Gastroesophageal sphincter (tissue), 4 donors: ENCODE measurements at regions not wholly inside any gene's neighbourhood (a gene's known extent, or its start where the extent isn't known, plus 50 kb on each side); places are given as distances from the start of the nearest gene placed in this dataset.

Experiments
- ATAC-seq: fragments of 150-250 bp; one replicate; pipeline ENCODE4 v1.9.1; 2016; ENCODE audit warnings: mild to moderate bottlenecking, moderate library complexity
- H3K27ac ChIP-seq, 4 donors: fragments of 200-600 bp; sonication (generic) in 3 of 4; 1 replicate in 3 of 4; 2 replicates in 1 of 4; pipeline ENCODE4 v1.5.1; 2016 to 2019
- H3K27me3 ChIP-seq: fragments of 200-600 bp; sonication (generic); one replicate; pipeline ENCODE4 v1.5.1; 2019
- H3K36me3 ChIP-seq, 2 donors: fragments of 200-600 bp; sonication (generic); one replicate each; pipeline ENCODE4 v1.5.1; 2019; ENCODE audit warnings: control low read depth in 1 of 2
- H3K4me1 ChIP-seq, 3 donors: fragments of 200-600 bp; sonication (generic); 1 replicate in 2 of 3; 2 replicates in 1 of 3; pipeline ENCODE4 v1.5.1; 2016 to 2019; ENCODE audit warnings: control low read depth in 2 of 3
- H3K4me3 ChIP-seq, 2 donors: fragments of 200-600 bp; sonication (generic); one replicate each; pipeline ENCODE4 v1.5.1; 2019; ENCODE audit warnings: mild to moderate bottlenecking in 1 of 2, moderate library complexity in 1 of 2
- H3K9me3 ChIP-seq, 3 donors: fragments of 200-600 bp; sonication (generic); one replicate each; pipeline ENCODE4 v1.5.1; 2017 to 2019; ENCODE audit warnings: control low read depth in 2 of 3
- EP300 ChIP-seq: sonication (generic); formaldehyde crosslinking; IDR thresholded peaks from one replicate; pipeline ENCODE4 v1.6.1; 2017; ENCODE audit warnings: antibody characterized with exemption, mild to moderate bottlenecking
- POLR2A ChIP-seq, 2 donors: fragments of 450-650 bp; IDR thresholded peaks; one replicate each; pipeline ENCODE4 v1.6.1; 2017; ENCODE audit warnings: antibody characterized with exemption in 2 of 2, mild to moderate bottlenecking in 2 of 2, moderate library complexity in 1 of 2
- POLR2AphosphoS5 ChIP-seq: sonication (generic); formaldehyde crosslinking; IDR thresholded peaks from one replicate; pipeline ENCODE4 v1.6.1; 2017; ENCODE audit warnings: antibody characterized with exemption
- WGBS, 2 donors: methylation state at CpG; one replicate each; pipeline ENCODE4 v1.1.5; 2018; ENCODE audit warnings: low coverage in 1 of 2; 5-methylcytosine and 5-hydroxymethylcytosine counted together
- TF ChIP-seq, protein P1 (sequence below), 4 experiments: fragments of 200-600 bp in 2 of 4; fragments of 450-650 bp in 2 of 4; sonication (generic) in 1 of 4; IDR thresholded peaks; one replicate each; pipeline ENCODE4 v1.5.1; 2017 to 2019; ENCODE audit warnings: antibody characterized with exemption in 4 of 4, mild to moderate bottlenecking in 2 of 4, moderate library complexity in 2 of 4

- H3K36me3 ChIP-seq: no peaks in the 10 kb centered on the region
- WGBS, 2 donors: 89% methylated on average over 8 of the region's 9 CpGs; no CpG with 5 or more reads in 1 of the 2 donors
- H3K27ac ChIP-seq: no peak overlapping the region
- H3K4me3 ChIP-seq: no peak overlapping the region
- H3K4me1 ChIP-seq: no peaks in the 10 kb centered on the region
- TF ChIP-seq, protein P1, sequence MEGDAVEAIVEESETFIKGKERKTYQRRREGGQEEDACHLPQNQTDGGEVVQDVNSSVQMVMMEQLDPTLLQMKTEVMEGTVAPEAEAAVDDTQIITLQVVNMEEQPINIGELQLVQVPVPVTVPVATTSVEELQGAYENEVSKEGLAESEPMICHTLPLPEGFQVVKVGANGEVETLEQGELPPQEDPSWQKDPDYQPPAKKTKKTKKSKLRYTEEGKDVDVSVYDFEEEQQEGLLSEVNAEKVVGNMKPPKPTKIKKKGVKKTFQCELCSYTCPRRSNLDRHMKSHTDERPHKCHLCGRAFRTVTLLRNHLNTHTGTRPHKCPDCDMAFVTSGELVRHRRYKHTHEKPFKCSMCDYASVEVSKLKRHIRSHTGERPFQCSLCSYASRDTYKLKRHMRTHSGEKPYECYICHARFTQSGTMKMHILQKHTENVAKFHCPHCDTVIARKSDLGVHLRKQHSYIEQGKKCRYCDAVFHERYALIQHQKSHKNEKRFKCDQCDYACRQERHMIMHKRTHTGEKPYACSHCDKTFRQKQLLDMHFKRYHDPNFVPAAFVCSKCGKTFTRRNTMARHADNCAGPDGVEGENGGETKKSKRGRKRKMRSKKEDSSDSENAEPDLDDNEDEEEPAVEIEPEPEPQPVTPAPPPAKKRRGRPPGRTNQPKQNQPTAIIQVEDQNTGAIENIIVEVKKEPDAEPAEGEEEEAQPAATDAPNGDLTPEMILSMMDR (IDR thresholded peaks at IDR 0.05): no peak
- TF ChIP-seq POLR2A (IDR thresholded peaks at IDR 0.05) (no peak), POLR2AphosphoS5 (no peak), EP300 (no peak)
- no peaks in the 10 kb centered on the region for H3K27me3 ChIP-seq
- H3K9me3 ChIP-seq: no peaks in the 10 kb centered on the region
- no peak for ATAC-seq
Observed at GRCh38 chr15:25514522-25514921, 75.7 kb upstream of the UBE3A start.

- H3K4me3 ChIP-seq: no peak overlapping the region
- no peaks in the 10 kb centered on the region for H3K27me3 ChIP-seq
- no peaks in the 10 kb centered on the region for H3K4me1 ChIP-seq
- WGBS, 2 donors: 54 to 61% methylated on average over 2 to 3 of the region's 3 CpGs
- no peak overlapping the region for H3K27ac ChIP-seq
- H3K9me3 ChIP-seq: no peaks in the 10 kb centered on the region
- TF ChIP-seq, protein P1 (IDR thresholded peaks at IDR 0.05): no peak
- TF ChIP-seq POLR2AphosphoS5 (no peak), POLR2A (IDR thresholded peaks at IDR 0.05) (no peak), EP300 (no peak)
- H3K36me3 ChIP-seq: no peaks in the 10 kb centered on the region
- ATAC-seq: no peak
Observed at GRCh38 chr15:25512957-25513356, 74.1 kb upstream of the UBE3A start.

- 80 to 85% methylated on average over 3 to 4 of the region's 4 CpGs for WGBS, 2 donors
- Histone ChIP-seq H3K4me1 (no peaks in the 10 kb centered on the region), H3K36me3 (no peaks in the 10 kb centered on the region), H3K27me3 (no peaks in the 10 kb centered on the region), H3K9me3 (no peaks in the 10 kb centered on the region), H3K4me3 (no peak overlapping the region), H3K27ac (no peak overlapping the region)
- TF ChIP-seq, protein P1 (IDR thresholded peaks at IDR 0.05): no peak
- TF ChIP-seq POLR2AphosphoS5: no peak
- no peak for TF ChIP-seq EP300
- no peak for TF ChIP-seq POLR2A (IDR thresholded peaks at IDR 0.05)
- no peak for ATAC-seq
Observed at GRCh38 chr15:25510146-25510545, 71.3 kb upstream of the UBE3A start.

GRCh38 chr15:25509703-25510102, 70.9 kb upstream of the UBE3A start:
- Histone ChIP-seq H3K9me3 (no peaks in the 10 kb centered on the region), H3K4me3 (no peak overlapping the region), H3K27ac (no peak overlapping the region), H3K36me3 (no peaks in the 10 kb centered on the region), H3K4me1 (no peaks in the 10 kb centered on the region), H3K27me3 (no peaks in the 10 kb centered on the region)
- no peak for TF ChIP-seq POLR2A (IDR thresholded peaks at IDR 0.05)
- TF ChIP-seq EP300: no peak
- no peak for TF ChIP-seq POLR2AphosphoS5
- TF ChIP-seq, protein P1 (IDR thresholded peaks at IDR 0.05): no peak
- 72 to 75% methylated on average over 2 to 4 of the region's 4 CpGs for WGBS, 2 donors
- no peak for ATAC-seq

DNA sequence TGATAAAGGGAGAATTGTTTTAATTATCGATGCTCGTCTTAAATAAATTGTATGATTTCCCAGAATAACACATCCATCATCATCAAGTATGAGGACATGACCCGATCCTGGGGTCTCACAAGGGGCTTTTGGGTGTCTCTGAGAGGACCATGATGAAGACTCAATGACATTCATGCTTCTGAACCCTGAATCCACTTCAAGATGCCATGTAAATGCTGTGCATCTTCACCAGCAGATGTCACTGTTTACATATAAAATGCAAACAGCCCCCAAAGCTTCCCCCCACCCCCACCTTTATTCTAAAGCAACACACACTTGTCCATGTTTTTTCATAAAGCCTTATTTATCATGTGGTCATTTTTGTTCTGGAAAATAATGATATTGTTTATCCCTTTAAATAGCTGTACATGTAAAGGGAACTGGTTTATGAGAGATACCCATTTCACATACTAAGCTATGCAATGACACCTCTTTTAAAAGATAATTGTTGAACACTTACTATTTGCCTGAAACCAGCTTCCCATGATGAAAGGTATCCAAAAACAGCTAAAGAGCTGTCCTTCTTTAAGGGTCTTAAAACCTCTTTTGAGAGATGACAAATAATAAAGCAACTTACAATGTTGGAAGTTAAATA, 69.7 kb upstream of the UBE3A start:
- ATAC-seq: no peak
- Histone ChIP-seq H3K4me1 (no peaks in the 10 kb centered on the region), H3K4me3 (no peak overlapping the region), H3K27ac (no peak overlapping the region), H3K27me3 (no peaks in the 10 kb centered on the region), H3K36me3 (no peaks in the 10 kb centered on the region), H3K9me3 (no peaks in the 10 kb centered on the region)
- WGBS, 2 donors: 32 to 44% methylated on average over 3 of the region's 3 CpGs
- no peak for TF ChIP-seq POLR2AphosphoS5
- TF ChIP-seq, protein P1 (IDR thresholded peaks at IDR 0.05): peak; percentile 58 to 81 (median 76)
